GM04504 (cell line): ENCODE measurements at regions not wholly inside any gene's neighbourhood (a gene's known extent, or its start where the extent isn't known, plus 50 kb on each side); places are given as distances from the start of the nearest gene placed in this dataset.
A peak's percentile ranks its signal among the peaks of the same experiment; 100 is the strongest.
"Not testable (repeated sequence)": the region's sequence is repeated elsewhere in the genome, so short reads cannot be mapped to it uniquely, and the experiment has no call there.

ENCODE experiments used
- DNase-seq: peaks from one replicate; pipeline ENCODE4 v3.0.0-alpha.2; 2012; ENCODE audit warnings: low read depth

DNA sequence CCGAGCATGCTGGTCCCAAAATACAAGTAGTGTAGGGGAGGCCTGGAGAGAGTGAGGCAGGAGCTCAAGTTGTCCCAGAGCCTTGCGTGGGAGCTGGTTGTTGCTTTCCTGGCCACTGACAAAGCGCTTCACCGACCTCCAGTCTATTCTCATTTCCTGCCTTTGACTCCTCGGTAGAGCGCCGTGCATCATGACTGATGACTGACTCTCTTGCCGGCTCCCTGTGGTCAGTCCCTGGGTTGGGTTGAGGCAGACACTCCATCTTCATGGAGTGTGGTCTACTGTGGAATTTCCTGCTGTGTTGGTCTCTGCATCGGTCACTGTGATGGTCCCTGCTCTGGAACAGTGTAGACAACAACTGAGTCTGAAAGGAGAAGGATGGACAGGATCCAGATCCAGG is 175.1 kb upstream of the S1PR3 start:
- DNase-seq: peak; percentile 53

DNA sequence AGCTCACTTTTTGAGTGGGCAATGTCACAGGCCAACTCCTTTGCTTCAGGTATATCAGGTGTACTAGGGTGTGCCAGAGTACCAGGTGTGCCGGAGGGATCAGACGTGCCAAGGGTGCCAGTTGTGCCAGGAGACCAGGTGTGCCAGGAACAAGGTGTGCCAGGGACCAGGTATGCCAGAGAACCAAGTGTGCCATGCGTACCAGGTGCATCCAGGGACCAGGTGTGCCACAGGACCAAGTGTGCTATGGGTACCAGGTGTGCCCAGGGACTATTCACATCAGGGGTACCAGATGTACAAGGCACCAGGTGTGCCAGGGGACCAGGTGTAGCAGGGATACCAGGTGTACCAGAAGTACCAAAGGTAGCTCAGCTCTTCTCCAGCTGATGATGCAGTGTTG is 174.7 kb upstream of the S1PR3 start:
- no peak for DNase-seq

DNA sequence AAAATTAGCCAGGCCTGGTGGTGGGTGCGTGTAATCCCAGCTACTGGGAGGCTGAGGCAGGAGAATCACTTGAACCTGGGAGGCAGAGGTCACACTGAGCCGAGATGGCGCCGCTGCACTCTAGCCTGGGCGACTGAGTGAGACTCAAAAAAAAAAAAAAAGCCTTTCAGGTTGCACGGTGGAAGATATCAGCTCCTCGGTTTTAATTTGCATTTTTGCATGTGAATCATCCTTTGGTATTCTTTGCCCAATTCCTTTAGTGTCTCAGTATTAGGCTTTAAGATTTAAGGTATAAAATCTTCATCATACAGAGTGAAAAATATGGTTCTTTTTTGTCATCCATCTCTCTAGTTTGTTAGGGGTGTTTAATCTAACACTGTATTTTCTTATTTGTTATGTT is 173.6 kb upstream of the S1PR3 start:
- no peak for DNase-seq

DNA sequence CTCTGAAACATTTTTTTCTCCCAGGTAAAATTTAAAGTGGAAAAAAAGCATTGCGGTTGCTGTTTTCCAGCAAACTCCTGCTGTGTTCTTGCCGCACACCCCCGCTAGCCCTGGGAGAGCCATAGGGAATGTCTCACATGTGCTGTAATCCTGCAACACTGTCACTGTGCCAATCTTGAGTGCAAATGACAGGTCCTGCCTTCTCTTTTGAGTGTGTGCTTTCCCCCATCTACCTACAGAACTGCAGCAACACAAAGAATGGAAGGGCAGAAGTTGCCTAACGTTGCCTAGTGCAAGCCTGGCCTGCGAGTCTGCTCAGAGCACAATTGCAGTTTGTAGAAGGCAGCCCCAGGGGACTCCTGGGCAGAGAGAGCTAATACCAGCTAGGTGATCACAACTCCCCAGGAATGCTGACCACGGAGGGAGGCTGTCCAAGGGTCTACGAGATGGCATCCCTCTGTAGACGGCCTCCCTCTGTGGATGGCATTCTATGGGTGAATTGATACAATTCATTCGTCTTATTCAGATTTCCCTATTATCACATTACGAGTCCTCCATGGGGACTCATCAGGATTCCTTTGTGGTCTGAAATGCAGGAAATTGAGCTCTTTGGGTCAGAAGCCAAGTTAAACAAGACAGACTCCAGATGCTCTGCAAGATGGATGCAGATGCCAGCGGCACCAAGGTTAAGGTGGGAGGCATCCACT is 172.6 kb upstream of the S1PR3 start:
- DNase-seq: peak; percentile 54

DNA sequence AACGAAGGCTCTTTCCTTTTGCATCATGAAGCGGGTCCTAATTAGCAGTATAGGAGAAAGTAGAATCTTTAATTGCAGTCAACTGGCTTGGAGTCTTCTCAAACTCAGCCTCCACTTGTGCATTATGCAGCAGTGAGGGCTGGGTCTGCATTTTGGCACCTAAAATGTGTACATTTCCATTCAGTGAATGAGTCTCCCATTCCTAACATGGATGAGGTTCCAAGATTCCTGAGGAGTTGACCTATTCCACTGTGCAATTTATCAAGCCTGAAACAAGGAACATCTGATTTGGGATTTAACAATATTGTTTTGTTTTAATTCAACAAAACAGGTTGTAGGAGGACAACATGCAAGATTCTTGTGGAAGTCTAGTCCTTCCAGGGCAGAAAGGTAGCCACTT is 171.8 kb upstream of the S1PR3 start:
- no peak for DNase-seq

DNA sequence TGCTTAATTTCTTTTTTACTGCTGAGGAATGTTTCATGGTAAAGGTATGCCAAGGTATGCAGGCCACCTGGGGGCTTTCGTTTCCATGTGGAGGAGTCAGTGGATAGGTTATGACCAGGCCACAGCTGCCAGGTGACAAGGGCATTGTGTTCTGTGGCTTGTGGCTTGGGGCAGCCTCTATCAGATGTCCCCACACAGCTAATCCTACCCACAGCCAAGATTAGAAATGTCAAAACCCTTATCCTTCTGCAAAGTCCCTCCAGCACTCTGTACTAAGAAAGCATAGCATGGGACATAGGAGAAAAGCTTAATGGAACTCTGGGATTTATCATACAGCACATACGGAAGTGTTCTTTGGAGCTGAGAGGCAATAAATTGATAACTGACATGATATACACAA is 171.2 kb upstream of the S1PR3 start:
- DNase-seq: no peak

DNA sequence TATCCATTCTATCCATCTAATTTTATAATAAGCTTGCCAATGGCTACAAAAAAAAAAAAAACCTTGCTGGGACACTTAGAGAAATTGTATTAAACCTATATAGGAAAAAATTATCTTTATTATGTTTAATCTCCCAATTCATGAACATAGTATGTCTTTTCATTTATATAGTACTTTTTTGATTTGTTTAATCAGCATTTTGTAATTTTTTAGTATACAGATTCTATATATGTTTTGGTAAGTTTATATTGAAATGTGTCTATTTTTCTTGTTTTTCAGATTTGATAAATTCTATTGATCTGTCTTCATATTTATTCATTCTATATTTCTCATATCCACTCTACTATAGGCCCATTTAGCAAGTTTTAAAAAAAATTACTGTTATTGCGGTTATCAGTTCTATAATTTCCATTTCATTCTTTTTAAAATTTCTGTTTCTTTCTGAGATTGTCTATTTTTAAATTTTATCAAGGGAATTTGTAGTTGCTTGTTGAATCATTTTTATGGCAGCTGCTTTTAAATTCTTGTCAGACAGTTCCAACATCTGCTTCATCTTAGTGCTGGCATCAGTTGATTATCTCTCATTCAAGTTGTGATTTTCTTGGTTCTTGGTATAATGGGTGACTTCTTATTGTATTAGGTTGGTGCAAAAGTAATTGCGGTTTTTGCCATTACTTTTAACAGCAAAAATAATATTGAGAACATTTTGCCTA is 170.1 kb upstream of the S1PR3 start:
- DNase-seq: no peak

DNA sequence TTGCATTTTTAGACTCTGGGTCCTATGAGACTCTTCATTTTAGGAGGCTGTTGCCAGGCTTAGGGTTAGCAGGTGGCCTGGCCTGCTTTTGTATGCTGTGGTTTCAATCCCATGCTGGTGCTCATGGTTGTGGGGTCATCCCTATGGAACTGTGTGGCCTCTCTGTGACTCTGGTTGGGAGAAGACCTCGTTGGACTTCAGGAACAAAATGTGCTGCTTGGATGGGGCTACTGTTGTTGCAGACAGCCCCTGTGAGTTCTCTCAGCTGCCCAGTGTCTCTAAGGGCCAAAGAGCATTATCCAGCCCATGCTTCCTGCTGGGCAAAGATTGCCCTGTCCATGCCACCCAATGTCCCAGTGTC is 169.5 kb upstream of the S1PR3 start:
- DNase-seq: no peak

DNA sequence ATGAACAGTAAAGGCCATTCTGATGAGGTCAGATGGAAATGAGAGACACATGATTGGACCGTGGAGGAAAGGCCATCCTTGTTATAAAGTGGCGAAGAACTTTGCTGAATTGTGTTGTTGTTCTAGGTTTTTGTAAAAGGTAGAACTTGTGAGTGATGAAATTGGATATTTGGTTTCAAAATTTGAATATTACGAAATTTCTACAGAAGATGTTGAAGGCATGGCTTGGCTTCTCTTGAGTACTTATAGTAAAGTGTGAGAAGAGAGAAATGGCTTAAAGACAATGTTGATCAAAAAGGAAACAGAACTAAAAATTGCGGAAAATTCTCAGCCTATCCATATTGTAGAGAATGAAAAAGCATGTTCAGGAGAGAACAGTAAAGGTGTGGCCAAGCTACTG is 166.6 kb upstream of the S1PR3 start:
- no peak for DNase-seq

DNA sequence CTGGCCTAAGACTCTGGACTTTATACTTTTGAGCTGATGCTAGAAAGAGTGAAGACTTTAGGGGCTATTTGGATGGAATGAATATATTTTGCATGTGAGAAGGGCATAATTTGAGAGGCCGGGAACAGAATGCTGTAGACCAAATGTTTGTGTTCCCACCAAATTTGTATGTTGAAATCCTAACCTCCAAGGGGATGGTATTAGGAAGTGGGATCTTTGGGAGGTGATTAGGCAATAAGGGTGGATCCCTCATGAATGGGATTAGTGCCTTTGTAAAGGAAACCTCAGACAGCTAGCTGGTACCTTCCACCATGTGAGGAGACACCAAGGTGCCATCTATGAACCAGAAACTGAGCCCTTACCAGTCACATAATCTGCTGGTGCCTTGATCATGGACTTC is 165.1 kb upstream of the S1PR3 start:
- DNase-seq: no peak

DNA sequence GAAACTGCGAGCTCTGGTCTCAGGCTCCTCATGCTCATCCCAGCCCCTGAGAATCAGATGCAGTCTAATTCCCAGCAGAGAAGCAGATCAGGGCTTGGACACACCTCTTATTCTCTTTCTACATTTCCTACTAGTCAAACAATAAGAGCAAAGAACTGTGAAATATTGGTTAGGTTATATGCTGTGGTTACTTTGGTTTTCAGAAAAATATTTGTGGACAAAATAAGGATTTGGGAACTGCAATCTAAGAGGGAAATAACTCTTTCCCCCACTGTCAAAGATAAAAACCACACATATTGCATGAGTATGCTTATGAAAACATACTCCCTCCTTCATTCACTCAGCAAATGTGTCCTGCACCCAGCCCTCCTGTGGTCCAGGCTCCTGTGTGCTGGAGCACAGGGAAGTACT is 164.5 kb upstream of the S1PR3 start:
- DNase-seq: no peak

DNA sequence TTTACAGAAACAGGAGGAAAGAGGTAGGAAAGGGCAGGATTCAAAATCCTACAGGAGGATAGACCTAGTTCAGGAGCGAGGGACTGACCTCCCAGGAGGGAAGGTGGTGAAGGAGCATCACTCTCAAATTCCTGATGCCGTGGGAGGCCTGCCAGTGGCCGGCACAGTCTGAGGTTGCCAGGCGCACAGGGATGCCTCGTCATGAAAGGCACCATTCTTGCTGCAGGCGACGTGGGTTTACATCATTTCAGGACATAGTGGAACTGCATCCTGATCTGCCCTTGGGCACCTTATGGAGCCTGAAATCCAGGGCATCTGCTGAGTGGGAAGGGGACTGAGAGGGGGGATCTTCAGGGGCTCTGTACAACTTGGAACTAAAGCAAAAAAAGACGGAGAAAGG is 163.2 kb upstream of the S1PR3 start:
- DNase-seq: no peak

DNA sequence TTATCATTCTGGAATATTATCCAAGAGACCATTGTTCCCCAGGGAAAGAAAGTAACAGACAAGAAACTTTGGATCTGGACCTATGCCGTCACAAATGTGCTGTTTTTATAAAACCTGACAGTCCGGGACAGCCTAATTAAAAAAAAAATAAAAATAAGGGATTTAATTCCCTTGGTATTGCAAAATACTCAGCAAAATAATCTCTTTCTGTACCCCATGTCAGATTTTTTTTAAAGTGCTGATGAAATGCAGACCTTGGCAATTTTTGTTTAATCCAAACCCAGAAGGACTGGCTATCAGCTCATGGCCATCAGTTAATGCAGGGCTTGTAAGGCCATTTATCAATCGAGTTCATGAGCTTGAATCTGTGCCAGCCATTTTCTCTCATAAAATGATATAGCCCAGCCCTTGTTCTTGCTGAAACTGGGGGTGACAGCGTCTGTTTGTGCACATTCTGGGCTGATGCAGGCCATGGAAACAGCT is 162.7 kb upstream of the S1PR3 start:
- DNase-seq: no peak

DNA sequence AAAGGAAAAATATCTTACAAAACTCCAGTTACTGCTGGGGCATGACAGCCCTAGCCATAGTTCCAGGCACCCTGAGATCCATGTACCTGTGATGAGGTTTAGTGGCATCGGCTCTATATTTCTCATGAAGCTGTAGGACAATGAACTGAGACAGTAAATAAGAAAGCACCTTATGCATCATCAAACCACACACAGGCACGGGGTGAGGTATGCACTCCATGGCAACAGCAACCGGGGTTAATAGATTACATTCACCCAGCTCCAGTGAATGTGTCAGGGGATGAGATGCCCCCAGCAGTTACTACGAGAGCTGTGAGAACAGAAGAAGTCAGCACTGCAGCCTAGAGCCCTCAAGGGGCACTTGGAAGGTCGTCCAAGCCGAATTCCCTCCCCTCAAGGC is 162.0 kb upstream of the S1PR3 start:
- no peak for DNase-seq

DNA sequence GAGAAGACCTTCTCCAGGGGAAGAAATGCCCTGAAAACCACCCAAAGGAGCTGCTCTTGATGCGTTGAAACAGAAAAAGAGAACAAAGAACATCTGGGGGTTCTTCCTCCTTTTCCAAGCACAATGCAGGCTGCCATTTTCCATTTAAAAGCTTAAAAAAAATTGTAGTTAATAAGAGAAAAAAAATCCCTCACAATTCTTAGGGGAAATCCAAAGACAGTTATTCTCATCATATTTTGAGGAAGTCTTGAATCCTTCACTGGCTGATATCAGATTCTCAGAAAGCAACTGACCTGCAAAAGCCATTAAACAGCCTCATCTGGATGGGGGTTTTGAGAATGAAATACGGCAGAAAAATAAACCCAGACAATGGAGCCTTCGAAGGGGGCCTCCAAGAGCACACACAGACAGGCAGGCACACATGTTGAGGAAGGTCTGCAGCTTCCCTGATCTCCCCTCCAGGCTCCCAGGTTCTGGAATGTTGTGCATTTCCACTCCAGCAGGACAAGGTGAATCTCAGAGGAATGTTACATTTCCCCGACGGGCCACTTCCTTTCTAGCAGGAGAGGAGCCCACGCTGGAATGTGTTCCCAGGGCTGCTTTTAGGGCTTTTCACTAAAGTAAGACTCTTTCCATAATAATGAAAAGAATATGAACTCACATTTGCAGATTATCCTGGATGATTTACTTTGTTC is 159.4 kb upstream of the S1PR3 start:
- DNase-seq: no peak

DNA sequence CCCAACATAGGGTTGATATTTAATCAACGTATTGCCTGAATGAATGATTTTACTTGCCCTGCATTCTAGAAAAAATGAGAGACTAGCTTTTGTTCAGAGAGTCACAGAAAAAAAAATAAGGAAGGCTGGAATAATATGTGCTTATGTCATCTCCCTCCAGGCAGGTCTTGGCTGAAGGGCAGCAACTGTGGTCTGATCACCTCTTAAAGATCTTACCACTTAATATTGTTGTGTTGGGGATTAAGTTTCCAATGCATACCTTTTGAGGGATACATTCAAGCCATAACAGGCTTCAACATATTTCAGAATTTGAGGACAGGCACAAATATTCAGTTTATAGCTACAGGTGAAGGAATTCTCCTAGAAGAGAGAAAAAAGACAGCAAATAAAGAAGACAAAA is 157.3 kb upstream of the S1PR3 start:
- no peak for DNase-seq

DNA sequence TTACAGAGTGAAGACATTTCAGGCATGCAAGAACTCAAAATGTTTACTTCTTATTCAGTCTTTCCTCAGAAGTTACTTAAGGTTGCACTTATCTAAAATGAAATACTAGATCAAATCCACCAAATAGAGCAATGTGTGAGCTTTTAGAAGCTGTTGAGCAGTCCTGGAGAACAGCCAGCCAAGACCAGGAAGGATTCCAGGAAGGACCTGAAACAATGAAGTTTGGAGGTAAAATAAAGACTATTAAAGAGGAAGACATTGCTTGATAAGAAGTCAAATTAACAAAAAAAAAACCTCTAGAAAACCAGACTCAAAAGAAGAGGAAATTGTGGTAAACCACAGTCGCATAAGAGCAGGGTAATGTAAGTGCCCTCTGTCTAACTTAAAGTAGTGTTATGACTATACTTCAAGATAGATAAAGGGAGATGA is 156.2 kb upstream of the S1PR3 start:
- no peak for DNase-seq

DNA sequence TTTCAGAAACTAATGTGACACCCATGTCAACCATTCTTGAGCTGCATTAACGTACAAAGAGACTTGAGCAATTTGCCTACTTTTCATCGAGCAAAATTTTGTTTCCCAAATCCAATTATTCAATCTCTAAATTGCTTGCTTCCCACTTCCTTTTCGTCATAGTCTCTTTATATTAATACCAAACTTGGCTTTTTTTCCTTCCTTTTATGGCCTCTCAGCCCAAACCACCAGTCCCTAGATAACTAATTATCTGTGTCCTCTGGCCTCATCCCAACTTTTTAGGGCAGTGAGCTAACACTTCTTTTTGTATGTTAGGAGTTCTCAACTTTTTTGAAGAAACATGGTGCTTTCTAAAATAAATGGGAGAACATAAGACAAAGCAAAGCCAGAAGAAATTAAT is 155.5 kb upstream of the S1PR3 start:
- no peak for DNase-seq

DNA sequence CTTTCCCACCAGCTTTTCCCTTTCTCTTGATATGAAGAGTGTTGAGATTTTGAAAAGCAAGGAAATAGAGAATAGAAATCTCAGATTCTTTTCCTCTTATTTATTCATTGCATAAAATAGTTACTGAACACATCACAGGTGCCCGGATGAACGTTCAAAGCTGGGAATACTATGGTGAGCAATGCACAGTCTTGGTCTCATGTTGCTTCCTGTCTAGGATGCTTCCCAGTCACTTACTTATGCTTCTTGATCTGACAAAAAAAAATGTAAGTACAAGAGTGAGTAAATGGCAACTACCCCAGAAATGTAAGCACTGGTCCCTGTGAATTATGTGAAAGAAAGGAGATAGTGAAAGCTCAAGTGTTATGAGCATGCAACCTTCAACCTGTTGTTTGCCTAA is 153.5 kb upstream of the S1PR3 start:
- DNase-seq: no peak

DNA sequence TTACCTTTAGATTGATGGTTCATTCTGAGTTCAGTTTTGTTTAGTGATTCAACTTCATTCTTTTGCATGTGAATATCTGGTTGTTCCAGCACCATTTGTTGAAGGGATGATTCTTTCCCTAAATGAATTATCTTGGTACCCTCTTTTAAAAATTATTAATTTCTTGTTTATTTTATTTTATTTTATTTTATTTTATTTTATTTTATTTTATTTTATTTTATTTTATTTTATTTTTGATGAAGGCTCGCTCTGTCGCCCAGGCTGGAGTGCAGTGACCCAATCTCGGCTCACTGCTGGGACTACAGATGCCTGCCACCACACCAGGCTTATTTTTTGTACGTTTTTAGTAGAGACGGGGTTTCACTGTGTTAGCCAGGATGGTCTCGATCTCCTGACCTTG is 141.4 kb upstream of the S1PR3 start:
- not testable (repeated sequence) for DNase-seq

DNA sequence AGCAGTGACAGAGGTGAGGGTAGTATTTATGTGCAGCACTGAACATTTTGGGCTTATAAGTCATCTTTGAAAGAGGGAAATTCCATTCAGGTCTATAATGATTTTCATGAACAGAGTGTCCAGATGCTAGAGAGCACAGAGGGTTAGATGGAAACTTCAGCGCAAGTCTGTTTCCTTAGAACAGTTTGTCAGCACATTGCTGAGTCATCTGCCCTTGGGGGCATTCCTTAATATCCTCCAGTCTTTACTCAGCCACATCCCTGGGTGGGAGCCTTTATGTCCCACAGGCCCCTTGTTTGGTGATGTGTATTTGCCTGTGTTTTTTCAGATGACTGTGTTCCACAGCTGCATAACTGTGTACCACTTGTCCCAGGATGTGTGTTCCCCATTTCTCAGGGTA is 138.5 kb upstream of the S1PR3 start:
- DNase-seq: peak; percentile 79

DNA sequence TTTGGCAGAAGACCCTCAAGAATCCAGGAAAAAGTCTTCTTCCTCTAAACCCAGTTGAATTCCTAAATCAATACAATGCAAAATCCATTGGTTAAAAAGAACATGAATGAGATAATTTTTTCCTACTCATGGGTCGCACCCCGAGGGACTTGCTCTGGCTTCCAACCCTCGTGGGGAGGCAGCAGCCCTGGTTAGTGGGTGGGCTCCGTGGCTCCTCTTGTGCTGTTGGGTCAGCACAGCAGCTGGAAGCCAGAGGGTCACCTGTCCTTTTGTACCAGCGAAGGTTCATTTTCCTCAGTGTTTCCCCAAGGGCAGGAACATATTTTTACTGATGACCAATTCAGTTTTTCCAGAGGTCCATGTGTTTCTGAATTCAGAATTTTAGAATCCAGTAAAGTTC is 120.6 kb upstream of the S1PR3 start:
- no peak for DNase-seq

DNA sequence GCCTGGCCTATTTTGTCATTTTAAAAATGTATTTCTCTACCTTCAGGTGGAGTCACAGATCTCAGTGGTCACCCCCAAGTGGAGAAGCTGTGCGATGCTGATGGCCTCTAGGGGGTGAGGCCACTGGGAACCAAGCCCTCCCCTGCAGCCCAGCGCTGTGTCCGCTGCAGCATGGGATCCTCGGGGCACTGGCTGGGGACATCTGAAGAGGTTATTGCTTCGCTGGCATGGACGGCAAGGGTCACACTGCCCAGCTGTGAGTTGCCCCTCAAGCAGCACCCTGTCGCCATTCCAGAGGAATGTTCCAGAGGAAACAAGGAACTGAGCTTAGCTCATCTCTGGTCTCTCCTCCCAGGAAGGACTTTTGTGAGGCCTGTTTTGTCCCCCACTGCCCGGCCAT is 119.6 kb upstream of the S1PR3 start:
- no peak for DNase-seq
